ENCODE measurements at regions not wholly inside any gene's neighbourhood (a gene's known extent, or its start where the extent isn't known, plus 50 kb on each side); places are given as distances from the start of the nearest gene placed in this dataset.
"Not testable (repeated sequence)": the region's sequence is repeated elsewhere in the genome, so short reads cannot be mapped to it uniquely, and the experiment has no call there.

- Histone ChIP-seq H3K4me3 (no peak overlapping the region), H3K9me3 (no peaks in the 10 kb centered on the region), H3K36me3 (no peaks in the 10 kb centered on the region), H3K4me1 (replicated peaks) (no peaks in the 10 kb centered on the region), H3K27me3 (replicated peaks; ENCODE audit: insufficient read depth) (no peaks in the 10 kb centered on the region), H3K27ac (no peak overlapping the region)
- intact Hi-C loops (cut with DNase I) = no loop called here
- DNase-seq (ENCODE audit: low spot score) = no peak
- WGBS = 63% methylated on average over 4 of the region's 4 CpGs
- no peak for TF ChIP-seq POLR2AphosphoS5 (IDR thresholded peaks at IDR 0.05)
- TF ChIP-seq POLR2A (IDR thresholded peaks at IDR 0.05) = no peak
- no peak for TF ChIP-seq CTCF (IDR thresholded peaks at IDR 0.05)
Measured at GRCh38 chr2:188693111-188693510, 281.1 kb upstream of the COL3A1 start.

- Histone ChIP-seq H3K36me3 (no peaks in the 10 kb centered on the region), H3K4me1 (replicated peaks) (no peaks in the 10 kb centered on the region), H3K27ac (no peak overlapping the region), H3K9me3 (no peaks in the 10 kb centered on the region), H3K4me3 (no peak overlapping the region), H3K27me3 (replicated peaks; ENCODE audit: insufficient read depth) (no peaks in the 10 kb centered on the region)
- TF ChIP-seq CTCF (IDR thresholded peaks at IDR 0.05) (no peak), POLR2AphosphoS5 (IDR thresholded peaks at IDR 0.05) (no peak), POLR2A (IDR thresholded peaks at IDR 0.05) (no peak)
- DNase-seq (ENCODE audit: low spot score) = no peak
- 89% methylated on average over 2 of the region's 2 CpGs for WGBS
- intact Hi-C loops (cut with DNase I) = no loop called here
Measured at GRCh38 chr2:188693771-188694170, 280.4 kb upstream of the COL3A1 start.

- DNase-seq (ENCODE audit: low spot score) = no peak
- 19% methylated on average over 3 of the region's 3 CpGs for WGBS
- H3K27me3 ChIP-seq (replicated peaks; ENCODE audit: insufficient read depth) = no peaks in the 10 kb centered on the region
- TF ChIP-seq POLR2AphosphoS5 (IDR thresholded peaks at IDR 0.05) (no peak), POLR2A (IDR thresholded peaks at IDR 0.05) (no peak), CTCF (IDR thresholded peaks at IDR 0.05) (no peak)
- no peaks in the 10 kb centered on the region for H3K9me3 ChIP-seq
- H3K36me3 ChIP-seq = no peaks in the 10 kb centered on the region
- no peak overlapping the region for H3K27ac ChIP-seq
- intact Hi-C loops (cut with DNase I) = no loop called here
- H3K4me3 ChIP-seq = no peak overlapping the region
- H3K4me1 ChIP-seq (replicated peaks) = no peaks in the 10 kb centered on the region
Measured at GRCh38 chr2:188695953-188696352, 278.2 kb upstream of the COL3A1 start.

GRCh38 chr2:188698151-188698550, 276.0 kb upstream of the COL3A1 start:
- intact Hi-C loops (cut with DNase I) = not testable (repeated sequence)

GRCh38 chr2:188701836-188702235, 272.3 kb upstream of the COL3A1 start:
- no peak for TF ChIP-seq POLR2AphosphoS5 (IDR thresholded peaks at IDR 0.05)
- TF ChIP-seq CTCF (IDR thresholded peaks at IDR 0.05) = no peak
- TF ChIP-seq POLR2A (IDR thresholded peaks at IDR 0.05) = no peak
- no peak for DNase-seq (ENCODE audit: low spot score)
- no peaks in the 10 kb centered on the region for H3K36me3 ChIP-seq
- no peaks in the 10 kb centered on the region for H3K9me3 ChIP-seq
- no peak overlapping the region for H3K4me3 ChIP-seq
- intact Hi-C loops (cut with DNase I) = no loop called here
- no peak overlapping the region for H3K27ac ChIP-seq
- no peaks in the 10 kb centered on the region for H3K4me1 ChIP-seq (replicated peaks)
- H3K27me3 ChIP-seq (replicated peaks; ENCODE audit: insufficient read depth) = no peaks in the 10 kb centered on the region
- 80% methylated on average over 2 of the region's 2 CpGs for WGBS

More at GRCh38 chr2:188698151-188698550, 276.0 kb upstream of the COL3A1 start:
- 79% methylated on average over 1 of the region's 1 CpG for WGBS
- H3K36me3 ChIP-seq; H3K4me1 ChIP-seq (replicated peaks); H3K9me3 ChIP-seq; H3K4me3 ChIP-seq; DNase-seq (ENCODE audit: low spot score); H3K27ac ChIP-seq; H3K27me3 ChIP-seq (replicated peaks; ENCODE audit: insufficient read depth): not testable (repeated sequence)

Data from prostate gland (tissue), 2 donors.